Vagina (tissue), 2 donors: ENCODE measurements at regions not wholly inside any gene's neighbourhood (a gene's known extent, or its start where the extent isn't known, plus 50 kb on each side); places are given as distances from the start of the nearest gene placed in this dataset.

ENCODE experiments used
- DNase-seq, 2 donors: peaks; one replicate each; pipeline ENCODE4 v3.0.0-alpha.2; 2017; ENCODE audit errors: extremely low spot score in 2 of 2
- H3K27ac ChIP-seq: fragments of 200-600 bp; sonication (generic); one replicate; pipeline ENCODE4 v1.5.1; 2019
- H3K27me3 ChIP-seq: fragments of 200-600 bp; sonication (generic); one replicate; pipeline ENCODE4 v1.5.1; 2019
- H3K36me3 ChIP-seq, 2 donors: fragments of 200-600 bp; sonication (generic); one replicate each; pipeline ENCODE4 v1.5.1; 2017 to 2019
- H3K4me1 ChIP-seq: fragments of 200-600 bp; sonication (generic); one replicate; pipeline ENCODE4 v1.5.1; 2019
- H3K4me3 ChIP-seq, 2 donors: fragments of 200-600 bp; sonication (generic); 1 replicate in 1 of 2; 2 replicates in 1 of 2; pipeline ENCODE4 v1.5.1; 2016 to 2019
- H3K9me3 ChIP-seq: fragments of 200-600 bp; sonication (generic); one replicate; pipeline ENCODE4 v1.5.1; 2019
- POLR2A ChIP-seq, 2 donors: fragments of 450-650 bp; IDR thresholded peaks; one replicate each; pipeline ENCODE4 v1.6.1; 2017; ENCODE audit warnings: antibody characterized with exemption in 2 of 2, mild to moderate bottlenecking in 2 of 2, moderate library complexity in 2 of 2
- POLR2AphosphoS5 ChIP-seq, 2 donors: sonication (generic); formaldehyde crosslinking; IDR thresholded peaks; one replicate each; pipeline ENCODE4 v1.9.0; 2017; ENCODE audit warnings: antibody characterized with exemption in 2 of 2, mild to moderate bottlenecking in 2 of 2, low read depth in 1 of 2; ENCODE audit not compliant: insufficient read depth in 1 of 2
- intact Hi-C: fragments of 100-400 bp; cut with DNase I; formaldehyde crosslinking; loops from one replicate; pipeline ENCODE4 v1.15.1; 2023
- TF ChIP-seq, protein P1 (sequence below), 3 experiments: fragments of 450-650 bp in 2 of 3; fragments of 200-600 bp in 1 of 3; sonication (generic) in 1 of 3; IDR thresholded peaks; one replicate each; pipeline ENCODE4 v1.5.1; 2017 to 2019; ENCODE audit warnings: antibody characterized with exemption in 3 of 3, mild to moderate bottlenecking in 2 of 3, moderate library complexity in 2 of 3

DNA sequence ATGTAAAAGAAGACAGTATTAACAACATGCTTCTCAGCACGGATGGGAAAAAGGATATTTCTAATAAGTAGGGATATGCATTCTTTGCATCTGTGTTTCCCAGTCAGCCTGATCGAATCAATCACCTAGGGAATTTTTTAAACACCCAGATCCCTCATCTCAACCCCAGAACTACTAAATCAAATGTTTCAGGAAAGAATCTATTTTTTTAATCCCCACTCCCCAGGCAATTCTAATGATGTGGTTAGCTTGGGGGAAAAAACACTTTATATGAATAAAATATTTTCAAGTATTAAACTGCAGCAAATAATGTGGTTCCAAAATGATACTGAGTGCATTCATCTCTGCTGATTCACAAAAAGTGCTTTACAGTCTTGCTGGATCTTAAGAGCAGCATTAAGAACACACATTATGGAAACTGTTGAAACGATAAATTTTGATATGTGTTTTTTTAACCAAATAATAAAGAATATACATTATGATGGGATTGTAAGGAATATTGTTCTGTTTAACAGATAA lies 68.7 kb upstream of the GUCY1A1 start:
- Histone ChIP-seq H3K27me3 (no peaks in the 10 kb centered on the region), H3K9me3 (no peaks in the 10 kb centered on the region), H3K4me1 (no peaks in the 10 kb centered on the region), H3K27ac (no peak overlapping the region), H3K36me3 (no peaks in the 10 kb centered on the region), H3K4me3 (no peak overlapping the region)
- no peak for DNase-seq
- no peak for TF ChIP-seq POLR2AphosphoS5 (IDR thresholded peaks at IDR 0.05; ENCODE audit: insufficient read depth in 1 of 2, low read depth in 1 of 2)
- TF ChIP-seq, protein P1, sequence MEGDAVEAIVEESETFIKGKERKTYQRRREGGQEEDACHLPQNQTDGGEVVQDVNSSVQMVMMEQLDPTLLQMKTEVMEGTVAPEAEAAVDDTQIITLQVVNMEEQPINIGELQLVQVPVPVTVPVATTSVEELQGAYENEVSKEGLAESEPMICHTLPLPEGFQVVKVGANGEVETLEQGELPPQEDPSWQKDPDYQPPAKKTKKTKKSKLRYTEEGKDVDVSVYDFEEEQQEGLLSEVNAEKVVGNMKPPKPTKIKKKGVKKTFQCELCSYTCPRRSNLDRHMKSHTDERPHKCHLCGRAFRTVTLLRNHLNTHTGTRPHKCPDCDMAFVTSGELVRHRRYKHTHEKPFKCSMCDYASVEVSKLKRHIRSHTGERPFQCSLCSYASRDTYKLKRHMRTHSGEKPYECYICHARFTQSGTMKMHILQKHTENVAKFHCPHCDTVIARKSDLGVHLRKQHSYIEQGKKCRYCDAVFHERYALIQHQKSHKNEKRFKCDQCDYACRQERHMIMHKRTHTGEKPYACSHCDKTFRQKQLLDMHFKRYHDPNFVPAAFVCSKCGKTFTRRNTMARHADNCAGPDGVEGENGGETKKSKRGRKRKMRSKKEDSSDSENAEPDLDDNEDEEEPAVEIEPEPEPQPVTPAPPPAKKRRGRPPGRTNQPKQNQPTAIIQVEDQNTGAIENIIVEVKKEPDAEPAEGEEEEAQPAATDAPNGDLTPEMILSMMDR (IDR thresholded peaks at IDR 0.05) = no peak
- no peak for TF ChIP-seq POLR2A (IDR thresholded peaks at IDR 0.05)
- intact Hi-C loops = no loop called here

DNA sequence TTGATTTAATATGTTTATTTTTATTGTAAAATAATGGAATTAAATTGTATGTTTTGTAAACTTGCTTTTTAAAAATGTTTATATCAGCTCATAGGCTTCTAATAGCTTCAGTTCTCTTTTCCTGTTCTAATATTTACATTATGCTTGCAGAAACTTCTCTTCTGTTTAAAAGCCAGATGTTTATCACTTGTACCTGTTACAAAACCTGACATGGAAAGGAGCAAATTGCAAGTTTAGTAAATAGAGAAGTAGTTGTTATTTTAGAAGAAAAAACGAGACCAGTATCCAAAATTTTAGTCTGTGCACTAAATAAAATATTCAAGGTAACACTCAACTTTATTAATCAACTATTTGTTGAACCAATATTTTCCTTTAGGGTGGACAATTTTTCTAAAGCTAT lies 69.4 kb upstream of the GUCY1A1 start:
- Histone ChIP-seq H3K4me3 (no peak overlapping the region), H3K36me3 (no peaks in the 10 kb centered on the region), H3K27me3 (no peaks in the 10 kb centered on the region), H3K27ac (no peak overlapping the region), H3K4me1 (no peaks in the 10 kb centered on the region), H3K9me3 (no peaks in the 10 kb centered on the region)
- DNase-seq = no peak
- TF ChIP-seq POLR2AphosphoS5 (IDR thresholded peaks at IDR 0.05; ENCODE audit: insufficient read depth in 1 of 2, low read depth in 1 of 2) (no peak), POLR2A (IDR thresholded peaks at IDR 0.05) (no peak)
- TF ChIP-seq, protein P1 (IDR thresholded peaks at IDR 0.05) = no peak
- intact Hi-C loops = no loop called here

DNA sequence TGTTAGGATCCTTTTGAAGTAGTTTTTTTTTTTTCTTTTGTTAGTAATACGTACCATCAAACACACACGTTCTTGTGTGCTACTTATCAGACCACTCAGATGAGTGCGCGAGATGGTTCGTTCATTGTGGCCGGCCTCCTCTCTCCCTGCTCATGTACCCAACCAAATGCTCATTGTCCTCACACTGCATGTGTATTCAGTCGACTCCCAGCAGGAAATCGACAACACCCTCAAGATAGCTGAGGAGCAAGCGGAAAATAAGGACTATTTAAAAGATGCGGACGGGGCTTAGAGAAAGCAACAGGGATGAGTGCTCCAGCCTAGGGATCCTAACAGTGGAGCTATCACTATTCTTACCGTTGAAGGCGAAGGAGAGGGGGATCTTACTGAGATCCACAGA lies 72.9 kb upstream of the GUCY1A1 start:
- intact Hi-C loops = no loop called here
- Histone ChIP-seq H3K4me3 (no peak overlapping the region), H3K4me1 (no peaks in the 10 kb centered on the region), H3K27me3 (no peaks in the 10 kb centered on the region), H3K9me3 (no peaks in the 10 kb centered on the region), H3K27ac (no peak overlapping the region), H3K36me3 (no peaks in the 10 kb centered on the region)
- no peak for DNase-seq
- TF ChIP-seq, protein P1 (IDR thresholded peaks at IDR 0.05) = no peak
- TF ChIP-seq POLR2A (IDR thresholded peaks at IDR 0.05) (no peak), POLR2AphosphoS5 (IDR thresholded peaks at IDR 0.05; ENCODE audit: insufficient read depth in 1 of 2, low read depth in 1 of 2) (no peak)

DNA sequence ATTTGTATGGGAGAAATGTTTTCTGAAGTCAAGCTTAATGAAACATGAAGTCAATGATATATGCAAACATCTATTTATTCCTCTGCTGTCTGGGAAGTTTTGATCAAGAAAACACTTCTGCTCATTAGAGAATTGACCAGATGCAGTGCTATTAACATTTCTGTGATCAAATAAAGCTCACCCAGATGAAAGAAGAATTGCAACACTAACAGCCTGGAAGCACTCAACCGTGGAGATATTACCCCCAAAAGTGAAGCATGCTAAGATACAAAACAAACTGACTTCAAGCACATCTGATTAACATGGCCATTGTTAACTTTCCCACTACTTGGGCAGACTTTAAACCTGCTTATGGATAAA lies 73.7 kb upstream of the GUCY1A1 start:
- no peaks in the 10 kb centered on the region for H3K27me3 ChIP-seq
- intact Hi-C loops = no loop called here
- TF ChIP-seq, protein P1 (IDR thresholded peaks at IDR 0.05) = no peak
- TF ChIP-seq POLR2AphosphoS5 (IDR thresholded peaks at IDR 0.05; ENCODE audit: insufficient read depth in 1 of 2, low read depth in 1 of 2) (peak in 1 of 2 donors; percentile 45), POLR2A (IDR thresholded peaks at IDR 0.05) (no peak)
- no peaks in the 10 kb centered on the region for H3K36me3 ChIP-seq
- no peak overlapping the region for H3K4me3 ChIP-seq
- DNase-seq = no peak
- H3K27ac ChIP-seq = no peak overlapping the region
- H3K4me1 ChIP-seq = no peaks in the 10 kb centered on the region
- H3K9me3 ChIP-seq = no peaks in the 10 kb centered on the region

DNA sequence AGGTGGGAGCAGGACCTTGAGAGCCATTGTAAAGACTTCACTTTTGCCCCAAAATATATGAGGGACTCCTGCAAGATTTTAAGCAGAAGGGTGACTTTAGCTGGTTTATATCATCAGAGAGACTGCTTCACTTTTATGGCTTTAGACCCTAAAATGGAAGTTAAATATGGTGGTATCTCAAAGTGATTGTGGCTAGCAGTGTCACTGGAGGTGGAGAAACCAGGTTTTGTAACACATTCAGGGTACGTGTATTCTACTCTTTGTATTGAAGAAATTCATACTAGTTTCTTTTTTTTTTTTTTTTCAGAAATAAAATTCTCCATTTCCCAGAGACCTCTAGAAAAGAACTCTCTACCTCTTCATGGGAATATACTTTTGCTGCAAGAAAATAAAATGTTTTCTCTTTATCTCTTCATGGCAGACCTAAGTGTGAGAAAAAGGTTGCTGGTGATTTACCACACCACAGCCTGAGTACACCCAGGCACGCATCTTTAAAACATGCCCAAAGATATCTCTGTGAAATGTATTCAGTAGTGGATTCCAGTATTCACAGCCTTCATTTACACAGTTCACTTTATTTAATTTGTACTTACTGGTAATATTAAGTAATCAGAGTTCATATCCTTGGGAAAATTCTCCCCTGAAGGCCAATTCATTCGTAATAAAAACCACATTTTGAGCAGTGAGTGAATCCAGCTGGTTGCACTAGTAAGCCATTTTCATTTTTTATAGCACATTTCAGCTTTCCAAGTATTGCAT lies 74.3 kb upstream of the GUCY1A1 start:
- no peaks in the 10 kb centered on the region for H3K4me1 ChIP-seq
- H3K4me3 ChIP-seq = no peak overlapping the region
- H3K36me3 ChIP-seq = no peaks in the 10 kb centered on the region
- no peaks in the 10 kb centered on the region for H3K27me3 ChIP-seq
- no peak for DNase-seq
- no peaks in the 10 kb centered on the region for H3K9me3 ChIP-seq
- no peak overlapping the region for H3K27ac ChIP-seq
- intact Hi-C loops = no loop called here
- TF ChIP-seq POLR2AphosphoS5 (IDR thresholded peaks at IDR 0.05; ENCODE audit: insufficient read depth in 1 of 2, low read depth in 1 of 2) = no peak
